ENCODE measurements at regions not wholly inside any gene's neighbourhood (a gene's known extent, or its start where the extent isn't known, plus 50 kb on each side); places are given as distances from the start of the nearest gene placed in this dataset.

DNA sequence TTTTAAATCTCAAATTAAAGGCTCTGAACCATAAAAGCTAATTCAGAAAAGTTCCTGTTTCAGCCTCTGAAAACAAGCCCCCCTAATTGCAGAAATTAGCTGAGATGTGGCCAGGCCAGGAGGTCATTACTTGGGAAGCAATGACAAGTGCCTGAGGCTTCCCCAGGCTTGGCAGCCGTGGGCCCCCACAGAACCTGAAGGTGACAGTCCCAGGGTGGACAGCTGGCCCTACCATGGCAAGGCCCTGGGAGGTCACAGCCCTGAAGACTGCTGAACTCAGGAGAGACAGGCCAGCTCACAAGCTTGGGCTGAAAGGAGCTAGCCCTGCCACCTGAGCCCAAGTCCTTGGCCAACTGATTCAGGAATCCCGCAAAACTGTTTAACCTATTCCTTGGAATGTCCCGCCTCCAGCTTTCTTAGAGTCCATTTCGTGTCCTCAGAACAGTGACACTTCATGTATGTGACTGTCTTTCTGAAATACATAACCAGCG lies 54.3 kb upstream of the PKDCC start:
- TF ChIP-seq, protein P1, sequence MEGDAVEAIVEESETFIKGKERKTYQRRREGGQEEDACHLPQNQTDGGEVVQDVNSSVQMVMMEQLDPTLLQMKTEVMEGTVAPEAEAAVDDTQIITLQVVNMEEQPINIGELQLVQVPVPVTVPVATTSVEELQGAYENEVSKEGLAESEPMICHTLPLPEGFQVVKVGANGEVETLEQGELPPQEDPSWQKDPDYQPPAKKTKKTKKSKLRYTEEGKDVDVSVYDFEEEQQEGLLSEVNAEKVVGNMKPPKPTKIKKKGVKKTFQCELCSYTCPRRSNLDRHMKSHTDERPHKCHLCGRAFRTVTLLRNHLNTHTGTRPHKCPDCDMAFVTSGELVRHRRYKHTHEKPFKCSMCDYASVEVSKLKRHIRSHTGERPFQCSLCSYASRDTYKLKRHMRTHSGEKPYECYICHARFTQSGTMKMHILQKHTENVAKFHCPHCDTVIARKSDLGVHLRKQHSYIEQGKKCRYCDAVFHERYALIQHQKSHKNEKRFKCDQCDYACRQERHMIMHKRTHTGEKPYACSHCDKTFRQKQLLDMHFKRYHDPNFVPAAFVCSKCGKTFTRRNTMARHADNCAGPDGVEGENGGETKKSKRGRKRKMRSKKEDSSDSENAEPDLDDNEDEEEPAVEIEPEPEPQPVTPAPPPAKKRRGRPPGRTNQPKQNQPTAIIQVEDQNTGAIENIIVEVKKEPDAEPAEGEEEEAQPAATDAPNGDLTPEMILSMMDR (IDR thresholded peaks at IDR 0.05) = no peak
- TF ChIP-seq POLR2A (IDR thresholded peaks at IDR 0.05) = no peak
- H3K36me3 ChIP-seq = no peaks in the 10 kb centered on the region
- no peak overlapping the region for H3K27ac ChIP-seq
- H3K27me3 ChIP-seq = no peaks in the 10 kb centered on the region
- H3K9me3 ChIP-seq = no peaks in the 10 kb centered on the region
- WGBS (ENCODE audit: insufficient coverage, low coverage, low lambda C conversion rate, missing lambda C conversion rate) = 86% methylated on average over 2 of the region's 5 CpGs
- H3K4me3 ChIP-seq = no peak overlapping the region
- DNase-seq = no peak
- ATAC-seq = no peak
- intact Hi-C loops (cut with DNase I) = no loop called here
- H3K4me1 ChIP-seq = no peaks in the 10 kb centered on the region

DNA sequence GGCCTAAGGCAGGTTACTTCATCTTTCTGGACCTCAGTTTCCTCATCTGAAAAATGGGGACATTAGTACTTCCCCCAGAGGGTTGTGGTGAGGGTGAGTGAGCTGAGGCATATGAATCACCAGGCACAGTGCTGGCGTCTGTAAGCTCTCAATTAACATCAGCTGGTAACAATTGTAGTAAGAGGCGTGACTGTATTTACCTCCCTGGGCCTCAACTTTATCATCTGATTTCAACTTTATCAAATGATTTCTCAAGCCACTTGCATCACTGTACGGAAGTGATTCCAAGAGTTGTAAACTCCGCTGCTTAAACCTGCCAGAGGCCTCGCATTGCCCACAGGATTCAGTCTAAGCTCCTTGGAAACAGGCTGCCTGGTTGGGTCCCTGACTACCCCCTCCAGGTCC lies 53.6 kb upstream of the PKDCC start:
- no peaks in the 10 kb centered on the region for H3K27me3 ChIP-seq
- no peak overlapping the region for H3K27ac ChIP-seq
- TF ChIP-seq, protein P1 (IDR thresholded peaks at IDR 0.05) = no peak
- TF ChIP-seq POLR2A (IDR thresholded peaks at IDR 0.05) = no peak
- no peak overlapping the region for H3K4me3 ChIP-seq
- WGBS (ENCODE audit: insufficient coverage, low coverage, low lambda C conversion rate, missing lambda C conversion rate) = 95% methylated on average over 5 of the region's 5 CpGs
- H3K9me3 ChIP-seq = no peaks in the 10 kb centered on the region
- ATAC-seq = no peak
- no peaks in the 10 kb centered on the region for H3K36me3 ChIP-seq
- H3K4me1 ChIP-seq = no peaks in the 10 kb centered on the region
- DNase-seq = no peak
- intact Hi-C loops (cut with DNase I) = no loop called here

DNA sequence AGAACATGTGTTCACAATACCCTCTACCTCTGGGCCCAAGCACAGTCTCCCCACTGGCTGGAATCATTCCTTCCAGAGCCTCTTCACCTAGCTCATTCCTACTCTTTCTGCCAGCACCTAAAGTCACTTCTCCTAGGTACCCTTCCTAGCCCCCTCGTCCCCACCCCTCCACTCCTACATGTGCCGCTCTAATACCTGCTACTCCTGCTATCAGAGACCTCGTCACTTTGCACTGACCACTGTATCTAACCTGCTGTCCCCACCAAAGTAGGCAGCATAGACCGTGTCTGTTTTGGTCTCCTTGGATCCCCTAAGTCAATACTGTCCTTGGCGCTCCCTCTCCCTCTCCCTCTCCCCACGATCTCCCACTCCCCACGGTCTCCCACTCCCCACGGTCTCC lies 53.2 kb upstream of the PKDCC start:
- WGBS (ENCODE audit: insufficient coverage, low coverage, low lambda C conversion rate, missing lambda C conversion rate) = 87% methylated on average over 8 of the region's 8 CpGs
- H3K27me3 ChIP-seq = no peaks in the 10 kb centered on the region
- no peak overlapping the region for H3K27ac ChIP-seq
- no peaks in the 10 kb centered on the region for H3K36me3 ChIP-seq
- DNase-seq (no peak), ATAC-seq (no peak)
- no peak overlapping the region for H3K4me3 ChIP-seq
- no peaks in the 10 kb centered on the region for H3K9me3 ChIP-seq
- TF ChIP-seq, protein P1 (IDR thresholded peaks at IDR 0.05) = no peak
- H3K4me1 ChIP-seq = no peaks in the 10 kb centered on the region
- intact Hi-C loops (cut with DNase I) = no loop called here

DNA sequence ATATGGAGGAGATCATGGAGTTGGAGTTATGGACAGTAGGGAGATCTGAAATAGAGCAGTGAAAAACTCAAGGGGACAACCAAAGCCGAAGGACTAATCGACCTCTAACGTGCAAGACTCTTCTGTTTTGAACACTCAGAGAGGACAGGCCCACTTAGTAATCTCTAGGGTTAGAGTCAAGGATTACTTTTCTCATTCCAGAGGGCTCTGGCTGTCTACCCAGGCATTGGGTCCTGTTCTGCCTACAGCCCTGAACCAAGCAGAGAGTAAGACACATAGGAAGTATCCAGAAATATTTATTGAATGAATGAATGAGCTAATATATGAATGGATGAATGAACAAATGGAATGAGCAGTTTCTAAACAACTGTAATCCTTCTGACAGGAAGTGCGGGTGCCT lies 50.3 kb upstream of the PKDCC start:
- Histone ChIP-seq H3K27ac (no peak overlapping the region), H3K36me3 (no peaks in the 10 kb centered on the region), H3K4me3 (no peak overlapping the region), H3K4me1 (no peaks in the 10 kb centered on the region), H3K27me3 (no peaks in the 10 kb centered on the region), H3K9me3 (no peaks in the 10 kb centered on the region)
- intact Hi-C loops (cut with DNase I) = no loop called here
- WGBS (ENCODE audit: insufficient coverage, low coverage, low lambda C conversion rate, missing lambda C conversion rate) = 90% methylated on average over 4 of the region's 4 CpGs
- no peak for DNase-seq
- TF ChIP-seq, protein P1 (IDR thresholded peaks at IDR 0.05) = no peak
- TF ChIP-seq POLR2A (IDR thresholded peaks at IDR 0.05) = no peak
- ATAC-seq = no peak

Small RNA genes lying in the stretch of these regions (small RNA-seq; reads per million reads assigned to genes)
- gene RF00019 (0 reads per million in 2 experiments), gene RNU4-63P (0 reads per million in 2 experiments)
